GM12872 (cell line): ENCODE measurements at regions not wholly inside any gene's neighbourhood (a gene's known extent, or its start where the extent isn't known, plus 50 kb on each side); places are given as distances from the start of the nearest gene placed in this dataset.

Experiments used
- TF ChIP-seq, protein P1 (sequence below): IDR thresholded peaks from 3 replicates; pipeline ENCODE4 v1.5.1; 2011; ENCODE audit warnings: low read depth, mild to moderate bottlenecking, low read length, moderate library complexity; ENCODE audit not compliant: insufficient read depth

DNA sequence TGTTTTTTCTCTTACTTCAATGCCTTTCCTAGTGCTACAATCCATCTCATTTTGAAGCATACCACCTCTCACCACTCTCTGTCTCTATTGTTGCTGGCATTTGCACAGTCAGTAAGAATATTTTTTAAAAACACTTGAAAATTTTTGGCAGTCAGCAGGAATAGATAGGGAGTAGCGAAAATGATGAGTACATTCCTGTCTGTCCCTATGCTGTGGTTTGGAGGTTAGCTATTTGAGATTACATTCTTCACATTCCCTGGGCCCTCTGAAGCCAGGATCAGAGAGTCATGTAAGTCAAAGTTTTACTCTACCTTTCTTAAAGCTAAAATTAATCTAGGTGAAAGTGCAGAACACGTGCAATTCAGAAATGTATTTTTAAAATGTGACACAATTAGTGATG is 53.0 kb upstream of the MAGI2 start:
- TF ChIP-seq, protein P1, sequence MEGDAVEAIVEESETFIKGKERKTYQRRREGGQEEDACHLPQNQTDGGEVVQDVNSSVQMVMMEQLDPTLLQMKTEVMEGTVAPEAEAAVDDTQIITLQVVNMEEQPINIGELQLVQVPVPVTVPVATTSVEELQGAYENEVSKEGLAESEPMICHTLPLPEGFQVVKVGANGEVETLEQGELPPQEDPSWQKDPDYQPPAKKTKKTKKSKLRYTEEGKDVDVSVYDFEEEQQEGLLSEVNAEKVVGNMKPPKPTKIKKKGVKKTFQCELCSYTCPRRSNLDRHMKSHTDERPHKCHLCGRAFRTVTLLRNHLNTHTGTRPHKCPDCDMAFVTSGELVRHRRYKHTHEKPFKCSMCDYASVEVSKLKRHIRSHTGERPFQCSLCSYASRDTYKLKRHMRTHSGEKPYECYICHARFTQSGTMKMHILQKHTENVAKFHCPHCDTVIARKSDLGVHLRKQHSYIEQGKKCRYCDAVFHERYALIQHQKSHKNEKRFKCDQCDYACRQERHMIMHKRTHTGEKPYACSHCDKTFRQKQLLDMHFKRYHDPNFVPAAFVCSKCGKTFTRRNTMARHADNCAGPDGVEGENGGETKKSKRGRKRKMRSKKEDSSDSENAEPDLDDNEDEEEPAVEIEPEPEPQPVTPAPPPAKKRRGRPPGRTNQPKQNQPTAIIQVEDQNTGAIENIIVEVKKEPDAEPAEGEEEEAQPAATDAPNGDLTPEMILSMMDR = no peak

DNA sequence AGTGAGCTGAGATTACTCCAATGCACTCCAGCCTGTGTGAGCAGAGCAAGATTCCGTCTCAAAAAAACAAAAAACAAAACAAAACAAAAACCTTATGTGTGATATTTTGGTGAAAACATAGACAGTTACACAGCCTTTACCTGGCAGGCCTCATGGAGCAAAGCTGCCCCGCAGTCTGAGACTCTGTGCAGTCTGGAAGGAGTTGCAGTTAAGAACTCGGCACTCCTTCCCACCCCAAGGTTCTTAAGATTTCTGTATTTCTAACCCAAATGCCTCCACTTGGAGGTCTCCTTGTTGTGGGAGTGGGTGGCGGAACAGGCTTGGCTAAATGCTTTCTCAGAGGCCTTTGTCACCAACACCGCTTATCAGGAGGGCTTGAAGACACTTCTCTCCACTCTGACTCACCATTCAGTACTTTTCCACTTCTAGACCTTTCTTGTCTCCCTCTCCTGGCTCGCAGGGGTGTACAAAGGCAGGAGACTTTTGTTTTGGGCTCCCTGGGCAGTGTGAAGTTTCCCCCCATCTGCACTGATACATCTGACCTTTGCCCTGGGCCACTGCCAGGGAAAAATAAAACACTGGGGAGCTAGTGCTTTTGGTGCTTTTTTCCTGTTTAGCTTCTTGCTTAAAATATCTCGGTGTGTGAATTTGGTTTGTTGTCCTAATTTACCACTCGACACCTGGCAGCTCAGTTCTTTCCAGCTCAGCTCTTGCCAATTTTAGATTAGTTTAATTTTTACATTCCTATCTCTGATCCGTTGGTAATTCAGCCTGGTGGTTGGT is 51.3 kb upstream of the MAGI2 start:
- TF ChIP-seq, protein P1 = no peak
